Suprapubic skin (tissue), 4 donors: ENCODE measurements at regions not wholly inside any gene's neighbourhood (a gene's known extent, or its start where the extent isn't known, plus 50 kb on each side); places are given as distances from the start of the nearest gene placed in this dataset.
"Not testable (repeated sequence)": the region's sequence is repeated elsewhere in the genome, so short reads cannot be mapped to it uniquely, and the experiment has no call there.

Experiments used
- DNase-seq, 2 donors: peaks; one replicate each; pipeline ENCODE4 v3.0.0-alpha.2; 2019; ENCODE audit warnings: low spot score in 2 of 2
- H3K27ac ChIP-seq: fragments of 200-600 bp; sonication (generic); one replicate; pipeline ENCODE4 v1.5.1; 2019
- H3K27me3 ChIP-seq: fragments of 200-600 bp; sonication (generic); one replicate; pipeline ENCODE4 v1.5.1; 2019
- H3K36me3 ChIP-seq: fragments of 200-600 bp; sonication (generic); one replicate; pipeline ENCODE4 v1.5.1; 2019
- H3K4me1 ChIP-seq: fragments of 200-600 bp; sonication (generic); one replicate; pipeline ENCODE4 v1.5.1; 2019
- H3K4me3 ChIP-seq: fragments of 200-600 bp; sonication (generic); one replicate; pipeline ENCODE4 v1.5.1; 2019; ENCODE audit warnings: mild to moderate bottlenecking
- H3K9me3 ChIP-seq: fragments of 200-600 bp; sonication (generic); one replicate; pipeline ENCODE4 v1.5.1; 2019
- CTCF ChIP-seq, 2 donors: fragments of 200-600 bp in 1 of 2; fragments of 450-650 bp in 1 of 2; sonication (generic) in 1 of 2; IDR thresholded peaks; one replicate each; pipeline ENCODE4 v1.5.1; 2016 to 2019; ENCODE audit warnings: antibody characterized with exemption in 2 of 2, mild to moderate bottlenecking in 1 of 2, moderate library complexity in 1 of 2
- EP300 ChIP-seq: sonication (generic); formaldehyde crosslinking; IDR thresholded peaks from one replicate; pipeline ENCODE4 v1.6.1; 2017; ENCODE audit warnings: antibody characterized with exemption
- POLR2A ChIP-seq, 2 donors: fragments of 450-650 bp; IDR thresholded peaks; one replicate each; pipeline ENCODE4 v1.6.1; 2017; ENCODE audit warnings: antibody characterized with exemption in 2 of 2, mild to moderate bottlenecking in 2 of 2, moderate library complexity in 2 of 2
- POLR2AphosphoS5 ChIP-seq, 3 donors: sonication (generic); formaldehyde crosslinking; IDR thresholded peaks; one replicate each; pipeline ENCODE4 v1.6.1; 2017; ENCODE audit warnings: antibody characterized with exemption in 3 of 3
- WGBS: methylation state at CpG from one replicate; pipeline ENCODE4 v1.1.5; 2018; 5-methylcytosine and 5-hydroxymethylcytosine counted together

GRCh38 chr4:123020285-123020684 is 97.9 kb upstream of the NUDT6 start:
- Histone ChIP-seq H3K27me3 (no peaks in the 10 kb centered on the region), H3K4me1 (no peaks in the 10 kb centered on the region), H3K9me3 (no peaks in the 10 kb centered on the region), H3K4me3 (no peak overlapping the region), H3K27ac (no peak overlapping the region), H3K36me3 (no peaks in the 10 kb centered on the region)
- no peak for TF ChIP-seq POLR2AphosphoS5 (IDR thresholded peaks at IDR 0.05)
- TF ChIP-seq EP300: no peak
- TF ChIP-seq CTCF (IDR thresholded peaks at IDR 0.05): no peak
- no peak for TF ChIP-seq POLR2A (IDR thresholded peaks at IDR 0.05)
- no peak for DNase-seq
- WGBS: 98% methylated on average over 11 of the region's 11 CpGs

GRCh38 chr4:123023647-123024046 is 101.2 kb upstream of the NUDT6 start:
- no peak for DNase-seq
- H3K4me3 ChIP-seq: no peak overlapping the region
- H3K9me3 ChIP-seq: no peaks in the 10 kb centered on the region
- H3K27ac ChIP-seq: no peak overlapping the region
- no peak for TF ChIP-seq EP300
- TF ChIP-seq CTCF (IDR thresholded peaks at IDR 0.05): no peak
- H3K27me3 ChIP-seq: no peaks in the 10 kb centered on the region
- 95% methylated on average over 15 of the region's 15 CpGs for WGBS
- H3K36me3 ChIP-seq: peaks cover 4% of the 10 kb centered on the region
- no peaks in the 10 kb centered on the region for H3K4me1 ChIP-seq

DNA sequence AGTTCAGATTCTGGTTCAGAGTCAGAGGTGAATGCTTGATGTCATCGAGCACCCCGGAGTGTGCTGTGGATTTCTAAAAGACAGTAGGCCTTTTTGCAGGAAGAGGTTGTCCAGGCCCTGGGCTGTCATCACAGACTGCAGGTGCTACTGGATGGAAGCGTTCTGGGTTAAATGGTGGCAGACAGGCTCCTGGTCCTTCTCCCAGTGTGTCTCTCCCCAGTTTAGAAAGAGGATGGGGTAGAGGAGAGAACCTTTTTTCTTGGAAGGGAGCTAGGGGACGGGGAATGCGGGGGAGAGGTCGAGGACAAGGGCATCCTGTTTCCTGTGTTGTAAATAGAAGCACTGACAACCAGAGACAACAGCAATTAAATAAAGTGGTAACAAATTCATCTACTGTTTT is 102.3 kb upstream of the NUDT6 start:
- no peak for TF ChIP-seq EP300
- no peak for TF ChIP-seq POLR2A (IDR thresholded peaks at IDR 0.05)
- TF ChIP-seq POLR2AphosphoS5 (IDR thresholded peaks at IDR 0.05): no peak
- TF ChIP-seq CTCF (IDR thresholded peaks at IDR 0.05): no peak
- no peak overlapping the region for H3K27ac ChIP-seq
- no peaks in the 10 kb centered on the region for H3K4me1 ChIP-seq
- 72% methylated on average over 6 of the region's 6 CpGs for WGBS
- DNase-seq: no peak
- H3K4me3 ChIP-seq: no peak overlapping the region
- H3K36me3 ChIP-seq: peaks cover 4% of the 10 kb centered on the region
- H3K27me3 ChIP-seq: no peaks in the 10 kb centered on the region
- H3K9me3 ChIP-seq: no peaks in the 10 kb centered on the region

- TF ChIP-seq POLR2AphosphoS5 (IDR thresholded peaks at IDR 0.05) (no peak), EP300 (no peak), CTCF (IDR thresholded peaks at IDR 0.05) (no peak), POLR2A (IDR thresholded peaks at IDR 0.05) (no peak)
- H3K27me3 ChIP-seq: no peaks in the 10 kb centered on the region
- peaks cover 4% of the 10 kb centered on the region for H3K36me3 ChIP-seq
- H3K4me3 ChIP-seq: no peak overlapping the region
- H3K4me1 ChIP-seq: no peaks in the 10 kb centered on the region
- H3K27ac ChIP-seq: no peak overlapping the region
- H3K9me3 ChIP-seq: no peaks in the 10 kb centered on the region
- DNase-seq: no peak
- 83% methylated on average over 4 of the region's 4 CpGs for WGBS
These were observed 103.0 kb upstream of the NUDT6 start for GRCh38 chr4:123025398-123025797.

DNA sequence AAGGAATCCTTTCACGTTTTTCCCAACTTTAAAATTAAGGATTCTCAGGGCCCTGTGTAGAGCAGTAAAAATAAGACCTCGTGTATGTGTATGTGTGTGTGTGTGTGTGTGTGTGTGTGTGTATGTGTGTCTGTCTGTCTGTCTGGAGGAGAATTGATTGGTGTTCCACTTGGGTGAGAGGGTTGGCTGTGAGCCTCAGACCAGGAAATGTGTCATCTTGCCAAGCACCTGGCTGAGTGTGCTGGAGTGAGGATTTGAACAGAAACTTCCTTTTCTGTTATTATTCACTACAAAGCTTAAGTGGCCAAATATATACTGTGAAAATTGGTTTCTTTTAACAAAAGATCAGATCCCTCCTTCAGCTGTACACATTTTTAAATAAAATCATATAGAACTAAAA is 103.6 kb upstream of the NUDT6 start:
- H3K9me3 ChIP-seq, H3K27ac ChIP-seq, H3K4me1 ChIP-seq, H3K4me3 ChIP-seq, DNase-seq, H3K27me3 ChIP-seq, H3K36me3 ChIP-seq: not testable (repeated sequence)
- 52% methylated on average over 2 of the region's 2 CpGs for WGBS

- peaks cover 4% of the 10 kb centered on the region for H3K36me3 ChIP-seq
- H3K4me3 ChIP-seq: no peak overlapping the region
- no peaks in the 10 kb centered on the region for H3K27me3 ChIP-seq
- DNase-seq: no peak
- H3K4me1 ChIP-seq: no peaks in the 10 kb centered on the region
- 64% methylated on average over 2 of the region's 2 CpGs for WGBS
- no peaks in the 10 kb centered on the region for H3K9me3 ChIP-seq
- TF ChIP-seq EP300 (no peak), POLR2AphosphoS5 (IDR thresholded peaks at IDR 0.05) (no peak), POLR2A (IDR thresholded peaks at IDR 0.05) (no peak), CTCF (IDR thresholded peaks at IDR 0.05) (no peak)
- no peak overlapping the region for H3K27ac ChIP-seq
These were observed 109.3 kb upstream of the NUDT6 start for GRCh38 chr4:123031664-123032063.
